ENCODE measurements at regions not wholly inside any gene's neighbourhood (a gene's known extent, or its start where the extent isn't known, plus 50 kb on each side); places are given as distances from the start of the nearest gene placed in this dataset.
"Not testable (repeated sequence)": the region's sequence is repeated elsewhere in the genome, so short reads cannot be mapped to it uniquely, and the experiment has no call there.

DNA sequence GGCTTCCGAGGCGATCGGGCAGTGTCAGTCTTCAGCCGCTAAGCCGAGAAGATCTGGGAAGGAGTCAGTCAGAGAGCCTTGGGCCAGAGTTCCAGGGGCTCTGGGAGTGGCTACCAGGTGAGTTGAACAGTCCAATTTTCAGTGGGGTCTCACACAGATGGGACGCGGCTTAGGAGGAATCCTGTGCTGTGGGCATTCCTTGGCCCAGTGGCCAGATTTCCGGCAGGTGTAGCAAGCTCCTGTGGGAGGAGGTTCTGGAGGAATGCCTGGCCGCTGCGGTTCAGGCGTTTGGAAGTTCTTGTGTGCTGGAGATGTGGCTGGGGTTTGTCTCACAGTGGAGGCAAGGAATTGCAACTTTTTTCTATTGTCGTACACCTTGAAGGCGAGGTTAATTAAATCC is 761.5 kb upstream of the CTNND2 start:
- not testable (repeated sequence) for TF ChIP-seq POLR2A, EP300 (IDR thresholded peaks at IDR 0.05)
- TF ChIP-seq, protein P1, sequence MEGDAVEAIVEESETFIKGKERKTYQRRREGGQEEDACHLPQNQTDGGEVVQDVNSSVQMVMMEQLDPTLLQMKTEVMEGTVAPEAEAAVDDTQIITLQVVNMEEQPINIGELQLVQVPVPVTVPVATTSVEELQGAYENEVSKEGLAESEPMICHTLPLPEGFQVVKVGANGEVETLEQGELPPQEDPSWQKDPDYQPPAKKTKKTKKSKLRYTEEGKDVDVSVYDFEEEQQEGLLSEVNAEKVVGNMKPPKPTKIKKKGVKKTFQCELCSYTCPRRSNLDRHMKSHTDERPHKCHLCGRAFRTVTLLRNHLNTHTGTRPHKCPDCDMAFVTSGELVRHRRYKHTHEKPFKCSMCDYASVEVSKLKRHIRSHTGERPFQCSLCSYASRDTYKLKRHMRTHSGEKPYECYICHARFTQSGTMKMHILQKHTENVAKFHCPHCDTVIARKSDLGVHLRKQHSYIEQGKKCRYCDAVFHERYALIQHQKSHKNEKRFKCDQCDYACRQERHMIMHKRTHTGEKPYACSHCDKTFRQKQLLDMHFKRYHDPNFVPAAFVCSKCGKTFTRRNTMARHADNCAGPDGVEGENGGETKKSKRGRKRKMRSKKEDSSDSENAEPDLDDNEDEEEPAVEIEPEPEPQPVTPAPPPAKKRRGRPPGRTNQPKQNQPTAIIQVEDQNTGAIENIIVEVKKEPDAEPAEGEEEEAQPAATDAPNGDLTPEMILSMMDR (IDR thresholded peaks at IDR 0.05), result not testable (repeated sequence)

Measured in upper lobe of left lung (tissue), 4 donors.